B cell (primary cell): ENCODE measurements at regions not wholly inside any gene's neighbourhood (a gene's known extent, or its start where the extent isn't known, plus 50 kb on each side); places are given as distances from the start of the nearest gene placed in this dataset.

Source experiments
- ATAC-seq: fragments of 200-7000 bp; cut with Tn5 transposase; one replicate; pipeline ENCODE4 v1.10.0; 2021; ENCODE audit warnings: low read depth, mild to moderate bottlenecking, moderate number of reproducible peaks, moderate library complexity
- CTCF ChIA-PET: fragments of 350-600 bp; sonication (Branson Sonifier 250); formaldehyde crosslinking; loops from one replicate; lab custom pipeline; 2021; ENCODE audit warnings: antibody characterized with exemption, inconsistent platforms; lab: Charles Lee
- POLR2A ChIA-PET: fragments of 350-600 bp; sonication (Branson Sonifier 250); formaldehyde crosslinking; loops from one replicate; lab custom pipeline; 2021; ENCODE audit warnings: antibody characterized with exemption; lab: Charles Lee
- DNase-seq: peaks from one replicate; pipeline ENCODE4 v3.0.0; 2013
- H2AFZ ChIP-seq: 2 replicates; pipeline ENCODE4 v1.6.1; 2012; ENCODE audit warnings: mild to moderate bottlenecking, low read depth, low read length; ENCODE audit not compliant: insufficient read depth, poor library complexity, severe bottlenecking
- H3K27ac ChIP-seq, 2 donors: 1 replicate in 1 of 2; 2 replicates in 1 of 2; pipeline ENCODE4 v1.5.1; 2012 to 2013; ENCODE audit warnings: low read length in 2 of 2, mild to moderate bottlenecking in 2 of 2, moderate library complexity in 1 of 2
- H3K27me3 ChIP-seq, 4 experiments: fragments of 200-600 bp in 1 of 4; sonication (generic) in 1 of 4; replicated peaks in 1 of 4; 1 replicate in 2 of 4; 2 replicates in 2 of 4; pipeline versions ENCODE4 v1.6.1 to v1.7.0; 2013 to 2016; ENCODE audit warnings: low read length in 3 of 4, mild to moderate bottlenecking in 2 of 4, mixed read lengths in 1 of 4, moderate library complexity in 1 of 4; ENCODE audit not compliant: insufficient read depth in 4 of 4, control insufficient read depth in 3 of 4; ENCODE audit errors: control extremely low read depth in 1 of 4
- H3K36me3 ChIP-seq, 2 experiments: replicated peaks in 1 of 2; 1 replicate in 1 of 2; 2 replicates in 1 of 2; pipeline versions ENCODE4 v1.6.1 to v1.7.1; 2013; ENCODE audit warnings: low read length in 1 of 2; ENCODE audit not compliant: insufficient read depth in 2 of 2, control insufficient read depth in 1 of 2; ENCODE audit errors: control extremely low read depth in 1 of 2, extremely low read depth in 1 of 2
- H3K4me1 ChIP-seq, 2 donors: fragments of 200-600 bp in 1 of 2; sonication (generic) in 1 of 2; 1 replicate in 1 of 2; 2 replicates in 1 of 2; pipeline versions ENCODE4 v1.5.1 to v1.6.1; 2013 to 2017; ENCODE audit warnings: low read length in 2 of 2; ENCODE audit not compliant: control insufficient read depth in 2 of 2, insufficient read depth in 2 of 2
- H3K4me2 ChIP-seq: replicated peaks from 2 replicates; pipeline ENCODE3; 2012; ENCODE audit warnings: mild to moderate bottlenecking, low read depth, low read length; ENCODE audit not compliant: poor library complexity, severe bottlenecking
- H3K4me3 ChIP-seq, 5 experiments: fragments of 200-600 bp in 1 of 5; sonication (generic) in 1 of 5; 1 replicate in 3 of 5; 2 replicates in 2 of 5; pipeline versions ENCODE4 v1.5.1 to v1.7.0; 2011 to 2016; ENCODE audit warnings: low read length in 4 of 5, mild to moderate bottlenecking in 4 of 5, low read depth in 2 of 5, control low read depth in 1 of 5, moderate library complexity in 1 of 5; ENCODE audit not compliant: insufficient read depth in 1 of 5; ENCODE audit errors: control extremely low read depth in 1 of 5, extremely low read depth in 1 of 5
- H3K79me2 ChIP-seq: fragments of 200-600 bp; sonication (generic); one replicate; pipeline ENCODE4 v1.6.0; 2016; ENCODE audit warnings: low read length; ENCODE audit not compliant: control insufficient read depth, insufficient read depth
- H3K9ac ChIP-seq: fragments of 200-600 bp; sonication (generic); 2 replicates; pipeline ENCODE4 v1.6.1; 2017; ENCODE audit warnings: mild to moderate bottlenecking, low read length, moderate library complexity
- H3K9me3 ChIP-seq, 3 donors: one replicate each; pipeline versions ENCODE4 v1.6.1 to v1.7.1; 2013; ENCODE audit warnings: low read length in 2 of 3; ENCODE audit not compliant: control insufficient read depth in 2 of 3, insufficient read depth in 1 of 3; ENCODE audit errors: control extremely low read depth in 1 of 3
- H4K20me1 ChIP-seq: 2 replicates; pipeline ENCODE4 v1.6.0; 2012; ENCODE audit warnings: mild to moderate bottlenecking, low read length; ENCODE audit not compliant: insufficient read depth, control insufficient read depth, poor library complexity, severe bottlenecking
- H3K27ac Mint-ChIP-seq: one replicate; pipeline ENCODE4 v1.8.0; 2021; ENCODE audit warnings: mixed read lengths
- H3K27me3 Mint-ChIP-seq: one replicate; pipeline ENCODE4 v1.8.0; 2021; ENCODE audit warnings: mixed read lengths
- H3K4me1 Mint-ChIP-seq: one replicate; pipeline ENCODE4 v1.8.0; 2021; ENCODE audit warnings: mixed read lengths
- H3K4me3 Mint-ChIP-seq: one replicate; pipeline ENCODE4 v1.8.0; 2021; ENCODE audit warnings: mixed read lengths
- H3K9me3 Mint-ChIP-seq: one replicate; pipeline ENCODE4 v1.8.0; 2022; ENCODE audit warnings: mixed read lengths; ENCODE audit not compliant: insufficient read depth
- EZH2 ChIP-seq: IDR thresholded peaks from 2 replicates; pipeline ENCODE4 v1.6.1; 2012; ENCODE audit warnings: borderline replicate concordance, low read depth, mild to moderate bottlenecking, moderate library complexity, low read length; ENCODE audit not compliant: insufficient read depth, poor library complexity, severe bottlenecking
- WGBS: methylation state at CpG from one replicate; pipeline ENCODE4 v1.1.5; 2013; ENCODE audit warnings: missing lambda C conversion rate; ENCODE audit not compliant: insufficient coverage; 5-methylcytosine and 5-hydroxymethylcytosine counted together
- intact Hi-C: fragments of 100-400 bp; cut with micrococcal nuclease; formaldehyde crosslinking; loops from one replicate; pipeline ENCODE4 v1.10.0; 2022
- TF ChIP-seq, protein P1 (sequence below): fragments of 200-600 bp; IDR thresholded peaks from one replicate; pipeline ENCODE4 v1.8.0; 2022; ENCODE audit warnings: antibody characterized with exemption, mild to moderate bottlenecking

GRCh38 chr10:28217848-28218247 is 85.0 kb downstream of the MPP7 start:
- Histone ChIP-seq H3K9me3 (no peaks in the 10 kb centered on the region), H2AFZ (no peak overlapping the region), H3K4me1 (no peaks in the 10 kb centered on the region), H3K27ac (no peak overlapping the region), H3K4me2 (no peak overlapping the region), H3K9ac (no peak overlapping the region), H4K20me1 (no peaks in the 10 kb centered on the region), H3K4me3 (no peak overlapping the region), H3K79me2 (no peaks in the 10 kb centered on the region), H3K36me3 (no peaks in the 10 kb centered on the region), H3K27me3 (no peaks in the 10 kb centered on the region)
- Mint-ChIP-seq H3K4me1 (no peaks in the 10 kb centered on the region), H3K27ac (no peak overlapping the region), H3K27me3 (no peaks in the 10 kb centered on the region), H3K9me3 (no peaks in the 10 kb centered on the region), H3K4me3 (no peak overlapping the region)
- ATAC-seq: no peak
- TF ChIP-seq EZH2: no peak
- TF ChIP-seq, protein P1, sequence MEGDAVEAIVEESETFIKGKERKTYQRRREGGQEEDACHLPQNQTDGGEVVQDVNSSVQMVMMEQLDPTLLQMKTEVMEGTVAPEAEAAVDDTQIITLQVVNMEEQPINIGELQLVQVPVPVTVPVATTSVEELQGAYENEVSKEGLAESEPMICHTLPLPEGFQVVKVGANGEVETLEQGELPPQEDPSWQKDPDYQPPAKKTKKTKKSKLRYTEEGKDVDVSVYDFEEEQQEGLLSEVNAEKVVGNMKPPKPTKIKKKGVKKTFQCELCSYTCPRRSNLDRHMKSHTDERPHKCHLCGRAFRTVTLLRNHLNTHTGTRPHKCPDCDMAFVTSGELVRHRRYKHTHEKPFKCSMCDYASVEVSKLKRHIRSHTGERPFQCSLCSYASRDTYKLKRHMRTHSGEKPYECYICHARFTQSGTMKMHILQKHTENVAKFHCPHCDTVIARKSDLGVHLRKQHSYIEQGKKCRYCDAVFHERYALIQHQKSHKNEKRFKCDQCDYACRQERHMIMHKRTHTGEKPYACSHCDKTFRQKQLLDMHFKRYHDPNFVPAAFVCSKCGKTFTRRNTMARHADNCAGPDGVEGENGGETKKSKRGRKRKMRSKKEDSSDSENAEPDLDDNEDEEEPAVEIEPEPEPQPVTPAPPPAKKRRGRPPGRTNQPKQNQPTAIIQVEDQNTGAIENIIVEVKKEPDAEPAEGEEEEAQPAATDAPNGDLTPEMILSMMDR: no peak
- CTCF ChIA-PET: no interaction called here
- POLR2A ChIA-PET: no interaction called here
- intact Hi-C loops: no loop called here
- DNase-seq: no peak
- WGBS: 87% methylated on average over 5 of the region's 7 CpGs

DNA sequence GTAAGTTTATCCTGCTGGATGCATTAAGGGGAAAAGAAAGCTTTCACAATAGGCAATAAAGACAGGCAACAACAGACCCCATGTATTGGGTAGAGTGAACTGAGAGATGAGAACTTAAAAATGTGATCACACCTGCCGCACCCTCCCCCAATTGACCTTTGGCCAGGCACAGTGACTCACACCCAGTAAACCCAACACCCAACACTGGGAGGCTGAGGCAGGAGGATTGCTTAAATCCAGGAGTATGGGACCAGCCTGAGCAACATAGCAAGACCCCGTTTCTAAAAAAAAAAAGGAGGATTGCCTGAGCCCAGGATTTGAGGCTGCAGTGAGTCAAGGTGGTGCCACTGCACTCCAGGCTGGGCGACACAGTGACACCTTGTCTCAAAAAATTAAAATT is 86.9 kb downstream of the MPP7 start:
- no peaks in the 10 kb centered on the region for H3K9me3 ChIP-seq
- no peaks in the 10 kb centered on the region for H3K79me2 ChIP-seq
- H2AFZ ChIP-seq: no peak overlapping the region
- Mint-ChIP-seq H3K27me3 (no peaks in the 10 kb centered on the region), H3K4me1 (no peaks in the 10 kb centered on the region), H3K9me3 (no peaks in the 10 kb centered on the region), H3K4me3 (no peak overlapping the region), H3K27ac (no peak overlapping the region)
- DNase-seq (no peak), ATAC-seq (no peak)
- no peaks in the 10 kb centered on the region for H3K36me3 ChIP-seq
- no peaks in the 10 kb centered on the region for H3K4me1 ChIP-seq
- H3K9ac ChIP-seq: no peak overlapping the region
- H4K20me1 ChIP-seq: no peaks in the 10 kb centered on the region
- no peaks in the 10 kb centered on the region for H3K27me3 ChIP-seq
- WGBS: 67% methylated on average over 1 of the region's 3 CpGs
- H3K4me2 ChIP-seq: no peak overlapping the region
- no peak overlapping the region for H3K27ac ChIP-seq
- TF ChIP-seq, protein P1: no peak
- TF ChIP-seq EZH2: no peak
- ChIA-PET CTCF (no interaction called here), POLR2A (no interaction called here)
- no peak overlapping the region for H3K4me3 ChIP-seq
- intact Hi-C loops: no loop called here
